ACC112 (cell line): ENCODE measurements at regions not wholly inside any gene's neighbourhood (a gene's known extent, or its start where the extent isn't known, plus 50 kb on each side); places are given as distances from the start of the nearest gene placed in this dataset.
"Not testable (repeated sequence)": the region's sequence is repeated elsewhere in the genome, so short reads cannot be mapped to it uniquely, and the experiment has no call there.

Experiments
- H2AFZ ChIP-seq: fragments of 200-600 bp; sonication (generic); one replicate; pipeline ENCODE4 v1.6.0; 2017; ENCODE audit warnings: antibody characterized with exemption, low read length; ENCODE audit not compliant: unreplicated experiment
- H3K27ac ChIP-seq: fragments of 200-600 bp; sonication (generic); 2 replicates; pipeline ENCODE4 v1.5.1; 2014; ENCODE audit warnings: low read depth, mild to moderate bottlenecking, antibody characterized with exemption, low read length, moderate library complexity
- H3K27me3 ChIP-seq: fragments of 200-600 bp; sonication (generic); 2 replicates; pipeline ENCODE4 v1.6.1; 2014; ENCODE audit warnings: mild to moderate bottlenecking, antibody characterized with exemption, low read length, moderate library complexity, mixed read lengths; ENCODE audit not compliant: insufficient read depth
- H3K36me3 ChIP-seq: fragments of 200-600 bp; sonication (generic); 2 replicates; pipeline ENCODE4 v1.6.1; 2016; ENCODE audit warnings: mild to moderate bottlenecking, antibody characterized with exemption, low read length, moderate library complexity, mixed read lengths; ENCODE audit not compliant: insufficient read depth
- H3K4me1 ChIP-seq: fragments of 200-600 bp; sonication (generic); one replicate; pipeline ENCODE4 v1.6.1; 2016; ENCODE audit warnings: low read length, mixed read lengths; ENCODE audit not compliant: insufficient read depth, unreplicated experiment, control insufficient read depth
- H3K4me3 ChIP-seq: fragments of 200-600 bp; sonication (generic); 2 replicates; pipeline ENCODE4 v1.5.1; 2014; ENCODE audit warnings: mild to moderate bottlenecking, low read depth, low read length
- H3K79me2 ChIP-seq: fragments of 200-600 bp; sonication (generic); one replicate; pipeline ENCODE4 v1.6.0; 2016; ENCODE audit warnings: low read length; ENCODE audit not compliant: control insufficient read depth, unreplicated experiment, insufficient read depth

GRCh38 chr18:55721006-55721405 is 133.0 kb upstream of the TCF4 start:
- H2AFZ ChIP-seq, H3K27ac ChIP-seq: not testable (repeated sequence)

GRCh38 chr18:55713707-55714106 is 125.7 kb upstream of the TCF4 start:
- Histone ChIP-seq H3K36me3 (peaks cover 3% of the 10 kb centered on the region; the same call in 1 of the 2 replicates), H3K4me1 (no peaks in the 10 kb centered on the region), H2AFZ (no peak overlapping the region), H3K79me2 (no peaks in the 10 kb centered on the region), H3K4me3 (no peak overlapping the region), H3K27me3 (no peaks in the 10 kb centered on the region), H3K27ac (no peak overlapping the region)

More at GRCh38 chr18:55721006-55721405, 133.0 kb upstream of the TCF4 start:
- not testable (repeated sequence) for H3K79me2 ChIP-seq, H3K36me3 ChIP-seq, H3K4me3 ChIP-seq, H3K4me1 ChIP-seq, H3K27me3 ChIP-seq

- Histone ChIP-seq H3K4me1 (no peaks in the 10 kb centered on the region), H3K4me3 (no peak overlapping the region), H3K27me3 (no peaks in the 10 kb centered on the region), H3K36me3 (no peaks in the 10 kb centered on the region; the same call in 1 of the 2 replicates), H2AFZ (no peak overlapping the region), H3K27ac (peak overlapping the region; percentile 26), H3K79me2 (no peaks in the 10 kb centered on the region)
These were observed 118.9 kb upstream of the TCF4 start for GRCh38 chr18:55706898-55707297.

GRCh38 chr18:55699233-55699765 is 111.3 kb upstream of the TCF4 start:
- no peaks in the 10 kb centered on the region for H3K27me3 ChIP-seq
- peak overlapping the region; percentile 64 for H2AFZ ChIP-seq
- H3K79me2 ChIP-seq: no peaks in the 10 kb centered on the region
- H3K36me3 ChIP-seq: no peaks in the 10 kb centered on the region; the same call in 1 of the 2 replicates
- no peak overlapping the region for H3K27ac ChIP-seq
- no peak overlapping the region for H3K4me3 ChIP-seq
- no peaks in the 10 kb centered on the region for H3K4me1 ChIP-seq

GRCh38 chr18:55696811-55697210 is 108.8 kb upstream of the TCF4 start:
- Histone ChIP-seq H3K27ac (no peak overlapping the region), H3K36me3 (no peaks in the 10 kb centered on the region), H3K4me1 (no peaks in the 10 kb centered on the region), H3K27me3 (no peaks in the 10 kb centered on the region), H2AFZ (no peak overlapping the region), H3K79me2 (no peaks in the 10 kb centered on the region), H3K4me3 (no peak overlapping the region)

GRCh38 chr18:55695091-55695490 is 107.1 kb upstream of the TCF4 start:
- H3K36me3 ChIP-seq: no peaks in the 10 kb centered on the region
- H3K27me3 ChIP-seq: no peaks in the 10 kb centered on the region

GRCh38 chr18:55694291-55694690 is 106.3 kb upstream of the TCF4 start:
- no peak overlapping the region for H3K27ac ChIP-seq
- H2AFZ ChIP-seq: no peak overlapping the region
- H3K4me1 ChIP-seq: no peaks in the 10 kb centered on the region
- H3K79me2 ChIP-seq: no peaks in the 10 kb centered on the region
- H3K4me3 ChIP-seq: no peak overlapping the region
- H3K27me3 ChIP-seq: no peaks in the 10 kb centered on the region
- no peaks in the 10 kb centered on the region for H3K36me3 ChIP-seq

More at GRCh38 chr18:55695091-55695490, 107.1 kb upstream of the TCF4 start:
- Histone ChIP-seq H3K79me2 (no peaks in the 10 kb centered on the region), H3K4me3 (no peak overlapping the region), H3K27ac (no peak overlapping the region), H2AFZ (no peak overlapping the region), H3K4me1 (no peaks in the 10 kb centered on the region)

- no peaks in the 10 kb centered on the region for H3K36me3 ChIP-seq
- H3K27me3 ChIP-seq: no peaks in the 10 kb centered on the region
- no peak overlapping the region for H3K27ac ChIP-seq
- no peak overlapping the region for H3K4me3 ChIP-seq
- H2AFZ ChIP-seq: no peak overlapping the region
- H3K4me1 ChIP-seq: no peaks in the 10 kb centered on the region
- H3K79me2 ChIP-seq: no peaks in the 10 kb centered on the region
These were observed 100.0 kb upstream of the TCF4 start for GRCh38 chr18:55688030-55688429.

GRCh38 chr18:55687106-55687505 is 99.1 kb upstream of the TCF4 start:
- Histone ChIP-seq H2AFZ (no peak overlapping the region), H3K27ac (no peak overlapping the region), H3K79me2 (no peaks in the 10 kb centered on the region), H3K27me3 (no peaks in the 10 kb centered on the region), H3K4me1 (no peaks in the 10 kb centered on the region), H3K36me3 (no peaks in the 10 kb centered on the region), H3K4me3 (no peak overlapping the region)

GRCh38 chr18:55685638-55686037 is 97.6 kb upstream of the TCF4 start:
- no peak overlapping the region for H2AFZ ChIP-seq
- H3K4me3 ChIP-seq: no peak overlapping the region
- H3K79me2 ChIP-seq: no peaks in the 10 kb centered on the region

GRCh38 chr18:55672574-55673361 is 84.8 kb upstream of the TCF4 start:
- Histone ChIP-seq H3K27me3 (no peaks in the 10 kb centered on the region), H3K4me3 (peak overlapping the region; percentile 28; the same call in 1 of the 2 replicates), H3K4me1 (no peaks in the 10 kb centered on the region), H3K27ac (no peak overlapping the region), H3K36me3 (no peaks in the 10 kb centered on the region), H2AFZ (peak overlapping the region; percentile 77), H3K79me2 (no peaks in the 10 kb centered on the region)

More at GRCh38 chr18:55685638-55686037, 97.6 kb upstream of the TCF4 start:
- Histone ChIP-seq H3K4me1 (no peaks in the 10 kb centered on the region), H3K27me3 (no peaks in the 10 kb centered on the region), H3K36me3 (no peaks in the 10 kb centered on the region), H3K27ac (no peak overlapping the region)
